Lung (tissue), 11 donors: ENCODE measurements at regions not wholly inside any gene's neighbourhood (a gene's known extent, or its start where the extent isn't known, plus 50 kb on each side); places are given as distances from the start of the nearest gene placed in this dataset.

Experiments used
- ATAC-seq: fragments of 200-7000 bp; cut with Tn5 transposase; one replicate; pipeline ENCODE4 v1.9.1; 2020; ENCODE audit warnings: moderate number of reproducible peaks; ENCODE audit not compliant: insufficient read depth, low FRiP score
- DNase-seq, 3 donors: peaks; one replicate each; pipeline ENCODE4 v3.0.0-alpha.2; 2013 to 2017
- H3K27ac ChIP-seq, 2 donors: one replicate each; pipeline ENCODE4 v1.5.1; 2013; ENCODE audit warnings: mild to moderate bottlenecking in 2 of 2, moderate library complexity in 2 of 2, control low read depth in 1 of 2, inconsistent platforms in 1 of 2, low read depth in 1 of 2, low read length in 1 of 2
- H3K27me3 ChIP-seq, 3 donors: one replicate each; pipeline ENCODE4 v1.5.1; 2013; ENCODE audit warnings: low read length in 2 of 3; ENCODE audit not compliant: control insufficient read depth in 3 of 3, insufficient read depth in 3 of 3
- H3K36me3 ChIP-seq, 4 donors: one replicate each; pipeline ENCODE4 v1.5.1; 2013; ENCODE audit warnings: low read length in 4 of 4, mild to moderate bottlenecking in 1 of 4, moderate library complexity in 1 of 4; ENCODE audit not compliant: control insufficient read depth in 4 of 4, insufficient read depth in 4 of 4
- H3K4me1 ChIP-seq, 5 donors: one replicate each; pipeline ENCODE4 v1.5.1; 2013; ENCODE audit warnings: low read length in 5 of 5, mild to moderate bottlenecking in 2 of 5, moderate library complexity in 1 of 5; ENCODE audit not compliant: control insufficient read depth in 5 of 5, insufficient read depth in 5 of 5
- H3K4me3 ChIP-seq: one replicate; pipeline ENCODE4 v1.5.1; 2013; ENCODE audit warnings: mild to moderate bottlenecking, control low read depth, moderate library complexity
- H3K9ac ChIP-seq, 2 donors: one replicate each; pipeline ENCODE4 v1.5.1; 2013; ENCODE audit warnings: low read length in 2 of 2, control low read depth in 1 of 2; ENCODE audit not compliant: insufficient read depth in 1 of 2
- H3K9me3 ChIP-seq, 4 donors: one replicate each; pipeline ENCODE4 v1.5.1; 2013; ENCODE audit warnings: low read length in 3 of 4, mild to moderate bottlenecking in 1 of 4, moderate library complexity in 1 of 4; ENCODE audit not compliant: control insufficient read depth in 4 of 4, insufficient read depth in 3 of 4
- CTCF ChIP-seq: IDR thresholded peaks from 2 replicates; pipeline ENCODE4 v1.5.1; 2012; ENCODE audit warnings: mild to moderate bottlenecking; ENCODE audit errors: control extremely low read depth, extremely low read depth
- WGBS, 2 donors: extraction: QIAGEN DNeasy Blood & Tissue Kit; methylation state at CpG; one replicate each; pipeline ENCODE4 v1.1.7; 2013; 5-methylcytosine and 5-hydroxymethylcytosine counted together
- donor health status: control.
- donor health status: control.
- donor health status: Bipolar disorder and iron deficiency.
- donor health status: healthy.
- donor health status: DM: yes; HTN: yes; CAD: no.

- H3K9ac ChIP-seq = no peak overlapping the region
- no peaks in the 10 kb centered on the region for H3K27me3 ChIP-seq
- 33 to 39% methylated on average over 8 of the region's 8 CpGs for WGBS, 2 donors
- peak; percentile 80 for ATAC-seq
- TF ChIP-seq CTCF = peak; percentile 45
- H3K4me3 ChIP-seq = no peak overlapping the region
- no peak overlapping the region for H3K27ac ChIP-seq
- no peaks in the 10 kb centered on the region for H3K9me3 ChIP-seq
- H3K36me3 ChIP-seq = no peaks in the 10 kb centered on the region
- peak; percentile 81 to 89 (median 89) for DNase-seq
- peaks cover 0 to 11% (median 10%) of the 10 kb centered on the region in 5 donors for H3K4me1 ChIP-seq
Observed at GRCh38 chr6:47097092-47097945, 55.2 kb upstream of the ADGRF1 start.

- Histone ChIP-seq H3K27me3 (no peaks in the 10 kb centered on the region), H3K4me1 (peaks cover 0 to 18% (median 10%) of the 10 kb centered on the region in 5 donors), H3K27ac (no peak overlapping the region), H3K9me3 (no peaks in the 10 kb centered on the region), H3K4me3 (no peak overlapping the region), H3K9ac (no peak overlapping the region), H3K36me3 (no peaks in the 10 kb centered on the region)
- DNase-seq (no peak), ATAC-seq (no peak)
- no peak for TF ChIP-seq CTCF
- 65 to 79% methylated on average over 9 of the region's 9 CpGs for WGBS, 2 donors
Observed at GRCh38 chr6:47096211-47096895, 54.2 kb upstream of the ADGRF1 start.

DNA sequence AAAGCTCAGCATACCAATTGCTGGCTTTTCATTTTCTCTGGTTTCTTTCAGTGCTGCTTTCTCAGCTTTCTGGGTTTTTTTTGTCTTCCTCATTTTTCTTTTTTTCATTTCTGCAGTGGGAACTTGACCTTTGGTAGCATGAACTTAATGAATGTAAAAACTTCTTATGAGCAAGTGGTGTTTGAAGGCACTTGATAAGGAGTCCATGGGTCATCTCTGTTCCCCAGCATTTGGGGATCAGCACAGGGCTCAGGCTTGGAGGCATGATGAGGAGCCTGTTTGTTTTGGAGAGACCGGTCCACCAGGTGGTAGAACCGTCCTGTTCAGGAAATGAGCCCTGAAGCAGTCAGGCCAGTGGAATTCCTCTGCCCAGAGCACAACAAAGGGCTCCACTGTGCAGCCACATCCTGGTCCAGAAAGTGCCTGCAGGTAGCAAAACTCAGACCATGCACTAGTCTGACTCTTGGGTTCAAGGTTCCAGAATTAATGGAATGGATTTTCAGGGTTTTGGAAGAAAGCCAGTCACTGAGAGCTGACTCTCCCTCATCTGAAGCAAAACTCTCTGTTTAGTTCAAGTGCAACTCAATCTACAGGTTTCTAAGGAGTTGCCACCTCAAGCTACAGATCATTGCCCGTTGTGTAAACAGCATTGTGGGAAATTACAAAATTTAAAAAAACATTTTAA lies 52.3 kb upstream of the ADGRF1 start:
- Histone ChIP-seq H3K27ac (no peak overlapping the region), H3K4me3 (no peak overlapping the region), H3K36me3 (no peaks in the 10 kb centered on the region), H3K9me3 (no peaks in the 10 kb centered on the region), H3K27me3 (no peaks in the 10 kb centered on the region), H3K4me1 (peaks cover 0 to 18% (median 6%) of the 10 kb centered on the region in 5 donors), H3K9ac (no peak overlapping the region)
- DNase-seq (peak in 1 of 3 donors; percentile 26), ATAC-seq (no peak)
- 55 to 66% methylated on average over 3 of the region's 3 CpGs for WGBS, 2 donors
- no peak for TF ChIP-seq CTCF
